ENCODE measurements at regions not wholly inside any gene's neighbourhood (a gene's known extent, or its start where the extent isn't known, plus 50 kb on each side); places are given as distances from the start of the nearest gene placed in this dataset.

DNA sequence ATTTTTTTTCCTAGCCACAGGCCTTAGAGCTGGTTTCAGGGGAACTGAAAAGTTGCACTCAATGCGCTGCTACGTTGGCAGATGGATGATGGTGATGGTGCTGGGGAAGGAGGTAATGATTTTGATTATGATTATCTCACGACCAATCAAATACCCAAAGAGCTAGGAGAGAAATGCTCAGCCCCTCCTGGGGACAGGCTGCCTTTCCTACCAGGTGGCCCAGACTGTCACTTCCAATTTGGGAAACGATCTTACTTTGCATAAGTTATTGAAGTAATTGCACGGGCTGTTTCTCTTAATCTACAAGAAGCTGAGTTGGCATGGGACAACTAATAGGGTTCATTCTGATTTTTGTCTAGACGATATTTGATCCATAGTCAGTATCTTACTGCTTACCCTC lies 379.7 kb upstream of the EEF2KMT start:
- H3K36me3 Mint-ChIP-seq, result no peaks in the 10 kb centered on the region
- no peaks in the 10 kb centered on the region for H3K4me1 Mint-ChIP-seq
- ATAC-seq, result no peak
- peaks cover 8% of the 10 kb centered on the region for H3K9me3 Mint-ChIP-seq
- H3K27ac Mint-ChIP-seq, result no peak overlapping the region
- no peak overlapping the region for H3K4me3 Mint-ChIP-seq
- H3K27me3 Mint-ChIP-seq, result peaks cover 11% of the 10 kb centered on the region

DNA sequence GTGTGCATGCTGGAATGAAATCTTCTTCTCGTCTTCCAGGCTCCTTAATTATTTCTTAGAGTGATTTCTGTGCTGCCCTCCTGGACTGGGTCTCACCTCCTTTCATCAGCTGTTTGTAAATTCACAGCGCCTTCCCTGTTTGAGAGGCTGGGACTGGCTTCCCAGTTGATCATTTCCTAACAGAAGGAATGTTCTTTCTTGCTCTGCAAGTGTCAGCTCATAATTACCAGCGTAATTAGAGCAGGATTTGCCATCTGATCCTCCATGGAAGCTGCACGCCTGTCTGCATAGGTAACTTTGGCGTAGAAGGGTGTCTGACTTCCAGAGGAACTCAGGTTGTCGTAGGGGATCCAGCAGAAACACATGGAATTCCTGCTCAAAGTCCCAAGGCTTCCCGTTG lies 375.0 kb upstream of the EEF2KMT start:
- Mint-ChIP-seq H3K36me3 (no peaks in the 10 kb centered on the region), H3K27ac (no peak overlapping the region), H3K9me3 (peaks cover 12% of the 10 kb centered on the region), H3K4me1 (no peaks in the 10 kb centered on the region), H3K4me3 (no peak overlapping the region), H3K27me3 (peaks cover 11% of the 10 kb centered on the region)
- no peak for ATAC-seq

- H3K4me1 Mint-ChIP-seq, result no peaks in the 10 kb centered on the region
- no peak overlapping the region for H3K4me3 Mint-ChIP-seq
- peaks cover 7% of the 10 kb centered on the region for H3K27me3 Mint-ChIP-seq
- ATAC-seq, result no peak
- H3K9me3 Mint-ChIP-seq, result peaks cover 8% of the 10 kb centered on the region
- H3K36me3 Mint-ChIP-seq, result no peaks in the 10 kb centered on the region
- H3K27ac Mint-ChIP-seq, result no peak overlapping the region
These were observed 370.9 kb upstream of the EEF2KMT start for GRCh38 chr16:5468488-5468887.

DNA sequence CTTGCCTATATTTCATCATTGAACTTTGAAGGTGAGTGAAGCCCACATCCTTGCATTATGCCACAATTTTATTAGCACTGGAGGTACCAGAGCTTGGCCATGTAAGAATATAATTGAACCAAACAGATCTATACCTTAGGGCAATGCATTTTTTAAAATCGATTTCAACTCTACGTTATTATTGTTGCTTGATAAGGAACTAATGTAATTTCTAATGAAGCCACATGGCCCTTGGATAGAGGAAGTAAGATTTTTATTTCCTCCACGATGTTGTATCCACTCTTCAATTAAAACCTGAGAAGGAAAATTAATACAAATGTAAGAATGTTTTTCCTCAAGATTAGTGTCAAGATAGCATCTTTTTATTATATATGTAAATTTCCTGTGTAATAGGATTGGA lies 370.0 kb upstream of the EEF2KMT start:
- Mint-ChIP-seq H3K4me3 (no peak overlapping the region), H3K4me1 (no peaks in the 10 kb centered on the region), H3K9me3 (peaks cover 5% of the 10 kb centered on the region), H3K36me3 (no peaks in the 10 kb centered on the region), H3K27me3 (no peaks in the 10 kb centered on the region), H3K27ac (no peak overlapping the region)
- no peak for ATAC-seq

DNA sequence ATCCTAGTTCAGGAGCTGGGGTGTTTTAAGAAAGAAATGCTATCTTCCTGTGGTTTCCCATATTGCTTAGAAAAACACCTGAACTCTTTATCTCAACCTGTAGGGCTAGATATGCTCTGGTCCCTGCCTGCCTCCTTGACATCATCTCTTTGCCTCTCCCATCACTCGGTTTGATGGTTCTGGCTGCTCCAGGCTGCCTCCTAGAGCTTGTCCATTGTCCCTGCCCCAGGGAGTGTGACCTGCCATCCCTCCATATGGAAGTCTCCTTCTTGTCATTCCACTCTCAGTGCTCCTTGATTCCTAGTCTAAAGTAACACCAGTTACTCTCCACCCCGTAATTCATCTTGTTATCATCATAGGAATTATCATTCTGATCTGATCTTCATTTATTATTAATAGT lies 369.0 kb upstream of the EEF2KMT start:
- no peak overlapping the region for H3K4me3 Mint-ChIP-seq
- no peaks in the 10 kb centered on the region for H3K36me3 Mint-ChIP-seq
- no peaks in the 10 kb centered on the region for H3K27me3 Mint-ChIP-seq
- peaks cover 5% of the 10 kb centered on the region for H3K9me3 Mint-ChIP-seq
- H3K27ac Mint-ChIP-seq, result no peak overlapping the region
- no peak for ATAC-seq
- no peaks in the 10 kb centered on the region for H3K4me1 Mint-ChIP-seq

DNA sequence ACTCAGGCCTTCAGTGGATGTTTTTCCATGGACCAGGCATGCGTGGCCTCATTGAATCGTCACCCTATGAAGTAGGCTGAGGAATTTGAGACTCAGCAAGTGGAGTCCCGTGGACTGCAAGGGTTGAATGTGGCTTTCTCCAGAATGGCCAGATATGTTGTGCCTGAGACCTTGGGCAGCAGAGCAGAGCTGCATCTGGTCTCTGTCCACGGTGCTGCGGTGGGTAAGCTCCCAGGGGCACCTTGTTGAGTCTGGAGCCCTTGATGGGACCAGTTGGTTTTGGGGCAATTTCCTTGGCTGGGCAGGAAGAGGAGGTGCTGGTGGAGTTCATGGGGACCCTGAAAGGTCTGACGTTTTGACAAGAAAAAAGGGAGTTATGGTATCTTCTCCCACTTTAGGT lies 368.1 kb upstream of the EEF2KMT start:
- H3K27me3 Mint-ChIP-seq, result no peaks in the 10 kb centered on the region
- peaks cover 5% of the 10 kb centered on the region for H3K9me3 Mint-ChIP-seq
- no peaks in the 10 kb centered on the region for H3K4me1 Mint-ChIP-seq
- no peaks in the 10 kb centered on the region for H3K36me3 Mint-ChIP-seq
- H3K4me3 Mint-ChIP-seq, result no peak overlapping the region
- H3K27ac Mint-ChIP-seq, result no peak overlapping the region
- ATAC-seq, result no peak

GRCh38 chr16:5463820-5464219 lies 366.2 kb upstream of the EEF2KMT start:
- Mint-ChIP-seq H3K36me3 (no peaks in the 10 kb centered on the region), H3K27ac (no peak overlapping the region), H3K9me3 (peaks cover 9% of the 10 kb centered on the region), H3K27me3 (no peaks in the 10 kb centered on the region), H3K4me3 (no peak overlapping the region), H3K4me1 (no peaks in the 10 kb centered on the region)
- ATAC-seq, result no peak

DNA sequence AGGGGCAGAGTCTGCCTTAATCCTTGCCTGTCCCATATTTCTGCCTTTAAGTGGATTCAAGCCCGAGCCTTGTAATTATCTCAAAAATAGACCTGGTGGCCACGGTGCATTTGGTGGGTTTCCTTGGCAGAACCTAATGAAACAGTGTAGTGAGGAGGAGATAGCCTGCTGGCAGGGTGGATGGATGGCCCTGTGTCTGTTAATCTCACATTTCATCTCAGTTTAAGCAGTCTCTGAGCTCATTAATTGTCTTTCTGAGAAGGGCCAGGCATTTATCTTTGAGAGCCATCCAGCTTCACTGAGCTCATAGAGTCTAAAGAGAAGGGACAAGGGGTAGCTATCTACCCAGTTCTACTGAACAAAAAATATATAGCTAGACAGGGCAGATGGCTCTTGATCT lies 364.0 kb upstream of the EEF2KMT start:
- no peaks in the 10 kb centered on the region for H3K36me3 Mint-ChIP-seq
- no peak for ATAC-seq
- no peak overlapping the region for H3K27ac Mint-ChIP-seq
- no peak overlapping the region for H3K4me3 Mint-ChIP-seq
- H3K27me3 Mint-ChIP-seq, result no peaks in the 10 kb centered on the region
- no peaks in the 10 kb centered on the region for H3K4me1 Mint-ChIP-seq
- peaks cover 6% of the 10 kb centered on the region for H3K9me3 Mint-ChIP-seq

- Mint-ChIP-seq H3K4me3 (no peak overlapping the region), H3K9me3 (peaks cover 6% of the 10 kb centered on the region), H3K27ac (no peak overlapping the region), H3K36me3 (no peaks in the 10 kb centered on the region), H3K27me3 (no peaks in the 10 kb centered on the region), H3K4me1 (no peaks in the 10 kb centered on the region)
- no peak for ATAC-seq
These were observed 363.5 kb upstream of the EEF2KMT start for GRCh38 chr16:5461141-5461540.

- Mint-ChIP-seq H3K36me3 (no peaks in the 10 kb centered on the region), H3K4me1 (no peaks in the 10 kb centered on the region), H3K27me3 (no peaks in the 10 kb centered on the region), H3K27ac (no peak overlapping the region), H3K4me3 (no peak overlapping the region), H3K9me3 (peaks cover 6% of the 10 kb centered on the region)
- no peak for ATAC-seq
These were observed 363.1 kb upstream of the EEF2KMT start for GRCh38 chr16:5460701-5461100.

DNA sequence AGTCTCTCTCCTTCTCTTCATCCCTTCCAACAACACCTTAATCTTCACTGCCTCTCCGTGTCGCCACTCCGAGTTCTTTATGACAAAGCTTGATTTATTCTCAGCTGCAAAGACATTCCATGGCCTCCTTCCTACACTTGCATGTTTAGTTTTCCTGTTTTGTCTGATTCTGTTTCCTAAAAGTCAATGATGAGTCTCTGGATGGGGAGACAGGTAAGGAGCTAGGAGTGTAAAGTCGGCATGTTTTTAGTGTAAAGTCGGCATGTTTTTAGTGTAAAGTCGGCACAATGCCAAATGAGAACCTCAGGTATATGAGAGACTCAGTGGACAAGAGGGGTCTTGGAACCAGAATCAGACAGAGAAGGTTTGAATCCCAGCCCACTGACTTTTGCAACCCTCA lies 362.3 kb upstream of the EEF2KMT start:
- no peak for ATAC-seq
- H3K27ac Mint-ChIP-seq, result no peak overlapping the region
- peaks cover 8% of the 10 kb centered on the region for H3K9me3 Mint-ChIP-seq
- H3K36me3 Mint-ChIP-seq, result no peaks in the 10 kb centered on the region
- H3K4me3 Mint-ChIP-seq, result no peak overlapping the region
- H3K27me3 Mint-ChIP-seq, result no peaks in the 10 kb centered on the region
- no peaks in the 10 kb centered on the region for H3K4me1 Mint-ChIP-seq

- no peaks in the 10 kb centered on the region for H3K36me3 Mint-ChIP-seq
- H3K4me3 Mint-ChIP-seq, result no peak overlapping the region
- ATAC-seq, result no peak
- H3K9me3 Mint-ChIP-seq, result peaks cover 11% of the 10 kb centered on the region
- no peaks in the 10 kb centered on the region for H3K27me3 Mint-ChIP-seq
- H3K4me1 Mint-ChIP-seq, result no peaks in the 10 kb centered on the region
- H3K27ac Mint-ChIP-seq, result no peak overlapping the region
These were observed 357.5 kb upstream of the EEF2KMT start for GRCh38 chr16:5455110-5455509.

DNA sequence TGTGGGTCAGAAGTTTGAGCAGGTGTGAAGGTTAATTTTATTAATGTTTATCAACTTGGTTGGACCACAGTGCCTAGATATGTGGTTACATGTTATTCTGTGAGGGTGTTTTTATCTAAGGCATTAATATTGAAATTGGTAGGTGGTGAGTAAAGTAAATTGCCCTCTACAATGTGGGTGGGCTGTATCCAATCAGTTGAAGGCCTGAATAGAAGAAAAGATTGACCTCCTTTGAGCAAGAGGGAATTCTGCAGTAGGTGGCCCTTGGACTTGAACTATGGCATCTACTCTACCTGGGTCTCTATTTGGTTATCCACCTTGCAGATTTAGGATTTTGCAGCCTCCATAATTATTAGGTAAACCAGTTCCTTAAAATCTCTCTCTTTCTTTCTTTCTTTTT lies 356.8 kb upstream of the EEF2KMT start:
- Mint-ChIP-seq H3K4me1 (no peaks in the 10 kb centered on the region), H3K27ac (no peak overlapping the region), H3K9me3 (peaks cover 7% of the 10 kb centered on the region), H3K4me3 (no peak overlapping the region), H3K36me3 (no peaks in the 10 kb centered on the region), H3K27me3 (no peaks in the 10 kb centered on the region)
- no peak for ATAC-seq

GRCh38 chr16:5451641-5452040 lies 354.0 kb upstream of the EEF2KMT start:
- H3K4me3 Mint-ChIP-seq, result no peak overlapping the region
- H3K4me1 Mint-ChIP-seq, result no peaks in the 10 kb centered on the region
- H3K27me3 Mint-ChIP-seq, result no peaks in the 10 kb centered on the region
- no peaks in the 10 kb centered on the region for H3K36me3 Mint-ChIP-seq
- H3K9me3 Mint-ChIP-seq, result peaks cover 16% of the 10 kb centered on the region
- no peak overlapping the region for H3K27ac Mint-ChIP-seq
- ATAC-seq, result no peak

GRCh38 chr16:5450409-5451104 lies 353.0 kb upstream of the EEF2KMT start:
- Mint-ChIP-seq H3K27ac (no peak overlapping the region), H3K9me3 (peaks cover 16% of the 10 kb centered on the region), H3K4me1 (no peaks in the 10 kb centered on the region), H3K27me3 (no peaks in the 10 kb centered on the region), H3K4me3 (no peak overlapping the region), H3K36me3 (no peaks in the 10 kb centered on the region)
- ATAC-seq, result no peak

GRCh38 chr16:5449901-5450300 lies 352.3 kb upstream of the EEF2KMT start:
- Mint-ChIP-seq H3K27me3 (no peaks in the 10 kb centered on the region), H3K36me3 (no peaks in the 10 kb centered on the region), H3K4me3 (no peak overlapping the region), H3K9me3 (peaks cover 15% of the 10 kb centered on the region), H3K27ac (no peak overlapping the region), H3K4me1 (no peaks in the 10 kb centered on the region)
- no peak for ATAC-seq

DNA sequence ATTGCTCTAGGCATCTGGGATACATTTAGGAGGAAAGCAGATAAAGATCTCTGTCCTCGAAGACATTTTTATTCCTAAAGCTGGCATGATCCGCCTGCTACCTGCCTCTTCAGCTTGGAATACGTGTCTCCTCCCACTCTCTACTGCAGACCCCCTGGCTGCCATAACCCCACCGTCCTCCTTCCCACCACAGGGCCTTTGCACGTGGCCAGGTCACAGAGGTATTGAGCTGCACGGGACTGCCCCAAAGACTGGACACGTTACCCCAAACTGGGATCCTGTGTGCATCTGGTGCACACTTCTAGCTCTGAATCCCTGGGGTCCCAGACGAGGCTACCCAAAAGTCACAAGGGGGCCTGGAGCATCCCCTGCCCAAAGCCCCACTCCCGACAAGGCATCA lies 351.2 kb upstream of the EEF2KMT start:
- H3K27ac Mint-ChIP-seq, result no peak overlapping the region
- no peak for ATAC-seq
- no peaks in the 10 kb centered on the region for H3K27me3 Mint-ChIP-seq
- H3K36me3 Mint-ChIP-seq, result no peaks in the 10 kb centered on the region
- no peaks in the 10 kb centered on the region for H3K4me1 Mint-ChIP-seq
- no peak overlapping the region for H3K4me3 Mint-ChIP-seq
- H3K9me3 Mint-ChIP-seq, result peaks cover 11% of the 10 kb centered on the region
